Pancreas (tissue), 10 donors: ENCODE measurements at regions not wholly inside any gene's neighbourhood (a gene's known extent, or its start where the extent isn't known, plus 50 kb on each side); places are given as distances from the start of the nearest gene placed in this dataset.

Source experiments
- ATAC-seq, 4 donors: fragments of 200-7000 bp; cut with Tn5 transposase; one replicate each; pipeline versions ENCODE4 v1.8.0 to v1.9.1; 2020; ENCODE audit warnings: mild to moderate bottlenecking in 4 of 4, moderate library complexity in 4 of 4
- DNase-seq, 6 donors: peaks; one replicate each; pipeline ENCODE4 v3.0.0-alpha.2; 2020
- FAIRE-seq: peaks from 2 replicates; lab custom pipeline; 2012; peaks lifted over from hg19 to GRCh38; lab: Jason Lieb, UNC
- H3K27ac ChIP-seq, 4 donors: fragments of 200-600 bp; sonication (generic); 1 replicate in 3 of 4; 2 replicates in 1 of 4; pipeline versions ENCODE4 v1.5.0 to v1.8.0; 2020
- H3K27me3 ChIP-seq, 4 donors: fragments of 200-600 bp; one replicate each; pipeline ENCODE4 v1.8.0; 2021
- H3K36me3 ChIP-seq, 3 donors: fragments of 200-600 bp; sonication (generic) in 1 of 3; one replicate each; pipeline versions ENCODE4 v1.5.0 to v1.8.0; 2020 to 2021
- H3K4me1 ChIP-seq, 3 donors: fragments of 200-600 bp; one replicate each; pipeline ENCODE4 v1.8.0; 2021
- H3K4me3 ChIP-seq, 4 donors: fragments of 200-600 bp; sonication (generic) in 2 of 4; one replicate each; pipeline versions ENCODE4 v1.5.0 to v1.8.0; 2020 to 2021
- H3K9me3 ChIP-seq, 4 donors: fragments of 200-600 bp; one replicate each; pipeline ENCODE4 v1.8.0; 2021
- WGBS, 2 donors: extraction: QIAGEN DNeasy Blood & Tissue Kit; methylation state at CpG; one replicate each; pipeline ENCODE4 v1.1.7; 2013; 5-methylcytosine and 5-hydroxymethylcytosine counted together
- intact Hi-C, 3 donors: fragments of 100-400 bp; cut with DNase I; formaldehyde crosslinking; loops; one replicate each; pipeline versions ENCODE4 v1.11.1 to v1.14.2; 2022
- TF ChIP-seq, protein P1 (sequence below), 4 donors: fragments of 200-600 bp; sonication (generic) in 3 of 4; IDR thresholded peaks; one replicate each; pipeline versions ENCODE4 v1.5.0 to v1.8.0; 2021; ENCODE audit warnings: antibody characterized with exemption in 4 of 4
- donor health status: healthy with polysubstance abuse.
- donor health status: DM: no; HTN: no; CAD: no; lungs with moderate emphysema.
- donor health status: DM: no; HTN: no; CAD: no.
- donor health status: control.
- donor health status: control.
- donor health status: Bipolar disorder and iron deficiency.
- donor health status: DM: yes; HTN: yes; CAD: no.
- donor health status: DM: no; HTN: no; CAD: no.
- donor health status: DM: no; HTN: no; CAD: no.
- donor health status: DM: yes; HTN: yes; CAD: no.

- TF ChIP-seq, protein P1, sequence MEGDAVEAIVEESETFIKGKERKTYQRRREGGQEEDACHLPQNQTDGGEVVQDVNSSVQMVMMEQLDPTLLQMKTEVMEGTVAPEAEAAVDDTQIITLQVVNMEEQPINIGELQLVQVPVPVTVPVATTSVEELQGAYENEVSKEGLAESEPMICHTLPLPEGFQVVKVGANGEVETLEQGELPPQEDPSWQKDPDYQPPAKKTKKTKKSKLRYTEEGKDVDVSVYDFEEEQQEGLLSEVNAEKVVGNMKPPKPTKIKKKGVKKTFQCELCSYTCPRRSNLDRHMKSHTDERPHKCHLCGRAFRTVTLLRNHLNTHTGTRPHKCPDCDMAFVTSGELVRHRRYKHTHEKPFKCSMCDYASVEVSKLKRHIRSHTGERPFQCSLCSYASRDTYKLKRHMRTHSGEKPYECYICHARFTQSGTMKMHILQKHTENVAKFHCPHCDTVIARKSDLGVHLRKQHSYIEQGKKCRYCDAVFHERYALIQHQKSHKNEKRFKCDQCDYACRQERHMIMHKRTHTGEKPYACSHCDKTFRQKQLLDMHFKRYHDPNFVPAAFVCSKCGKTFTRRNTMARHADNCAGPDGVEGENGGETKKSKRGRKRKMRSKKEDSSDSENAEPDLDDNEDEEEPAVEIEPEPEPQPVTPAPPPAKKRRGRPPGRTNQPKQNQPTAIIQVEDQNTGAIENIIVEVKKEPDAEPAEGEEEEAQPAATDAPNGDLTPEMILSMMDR (IDR thresholded peaks at IDR 0.05), result no peak
- FAIRE-seq (no peak), ATAC-seq (no peak), DNase-seq (no peak)
- Histone ChIP-seq H3K4me1 (no peaks in the 10 kb centered on the region), H3K4me3 (no peak overlapping the region), H3K36me3 (no peaks in the 10 kb centered on the region), H3K27ac (no peak overlapping the region), H3K27me3 (no peaks in the 10 kb centered on the region), H3K9me3 (no peaks in the 10 kb centered on the region)
- intact Hi-C loops, result no loop called here
- 79% methylated on average over 4 of the region's 4 CpGs for WGBS, 2 donors
Measured at GRCh38 chr5:175032741-175033151, 308.4 kb downstream of the MSX2 start.

GRCh38 chr5:175032013-175032412 lies 307.6 kb downstream of the MSX2 start:
- Histone ChIP-seq H3K4me3 (no peak overlapping the region), H3K4me1 (no peaks in the 10 kb centered on the region), H3K36me3 (no peaks in the 10 kb centered on the region), H3K9me3 (no peaks in the 10 kb centered on the region), H3K27me3 (no peaks in the 10 kb centered on the region), H3K27ac (no peak overlapping the region)
- 33 to 36% methylated on average over 2 of the region's 2 CpGs for WGBS, 2 donors
- peak; percentile 86 to 98 (median 94) for ATAC-seq
- intact Hi-C loops, result no loop called here
- TF ChIP-seq, protein P1 (IDR thresholded peaks at IDR 0.05), result no peak
- no peak for FAIRE-seq
- peak in 5 of 6 donors; percentile 26 to 73 (median 62) for DNase-seq

DNA sequence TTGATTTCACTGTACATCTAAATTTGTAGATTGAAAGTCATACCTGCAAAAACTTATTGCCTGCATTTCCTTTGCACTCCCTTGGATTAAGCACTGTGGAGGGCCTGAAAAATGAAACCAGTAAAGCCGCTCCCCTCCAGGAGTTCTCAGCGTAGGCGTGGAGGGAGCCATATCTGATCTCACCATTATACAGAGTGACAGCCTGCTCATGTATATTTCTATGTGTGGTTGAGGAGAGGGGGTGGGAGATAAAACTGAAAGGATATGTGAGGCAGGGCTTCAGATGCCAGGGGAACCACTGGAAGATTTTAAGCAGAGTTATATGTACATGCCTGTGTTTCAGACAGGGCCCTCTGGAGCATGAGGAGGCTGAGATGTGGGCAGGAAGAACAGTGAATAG lies 303.0 kb downstream of the MSX2 start:
- ATAC-seq (no peak), DNase-seq (no peak), FAIRE-seq (no peak)
- Histone ChIP-seq H3K27ac (no peak overlapping the region), H3K4me3 (no peak overlapping the region), H3K4me1 (no peaks in the 10 kb centered on the region), H3K9me3 (no peaks in the 10 kb centered on the region), H3K36me3 (no peaks in the 10 kb centered on the region), H3K27me3 (no peaks in the 10 kb centered on the region)
- TF ChIP-seq, protein P1 (IDR thresholded peaks at IDR 0.05), result no peak
- intact Hi-C loops, result no loop called here
- 87 to 91% methylated on average over 3 of the region's 3 CpGs for WGBS, 2 donors

GRCh38 chr5:175025077-175025476 lies 300.7 kb downstream of the MSX2 start:
- ATAC-seq (peak in 1 of 4 donors; percentile 20), FAIRE-seq (no peak), DNase-seq (no peak)
- H3K4me1 ChIP-seq, result no peaks in the 10 kb centered on the region
- no peaks in the 10 kb centered on the region for H3K9me3 ChIP-seq
- H3K27me3 ChIP-seq, result no peaks in the 10 kb centered on the region
- intact Hi-C loops, result no loop called here
- 78 to 79% methylated on average over 4 of the region's 4 CpGs for WGBS, 2 donors
- TF ChIP-seq, protein P1 (IDR thresholded peaks at IDR 0.05), result no peak
- no peaks in the 10 kb centered on the region for H3K36me3 ChIP-seq
- no peak overlapping the region for H3K4me3 ChIP-seq
- H3K27ac ChIP-seq, result no peak overlapping the region

GRCh38 chr5:175021841-175022625 lies 297.7 kb downstream of the MSX2 start:
- no peaks in the 10 kb centered on the region for H3K9me3 ChIP-seq
- WGBS, 2 donors, result 59 to 65% methylated on average over 8 of the region's 8 CpGs
- no peaks in the 10 kb centered on the region for H3K27me3 ChIP-seq
- no peak overlapping the region for H3K27ac ChIP-seq
- no peak for ATAC-seq
- H3K36me3 ChIP-seq, result no peaks in the 10 kb centered on the region
- no peak overlapping the region for H3K4me3 ChIP-seq
- no peaks in the 10 kb centered on the region for H3K4me1 ChIP-seq
- no peak for FAIRE-seq
- DNase-seq, result no peak
- TF ChIP-seq, protein P1 (IDR thresholded peaks at IDR 0.05), result no peak
- intact Hi-C loops, result no loop called here
